CD14-positive monocyte (primary cell): ENCODE measurements at regions not wholly inside any gene's neighbourhood (a gene's known extent, or its start where the extent isn't known, plus 50 kb on each side); places are given as distances from the start of the nearest gene placed in this dataset.
A peak's percentile ranks its signal among the peaks of the same experiment; 100 is the strongest.

ENCODE experiments used
- DNase-seq, 3 donors: peaks; one replicate each; pipeline ENCODE4 v3.0.0-alpha.2; 2011 to 2022
- H2AFZ ChIP-seq: 2 replicates; pipeline ENCODE4 v1.6.0; 2012; ENCODE audit warnings: mild to moderate bottlenecking, low read depth, low read length, inconsistent platforms; ENCODE audit not compliant: insufficient read depth, poor library complexity, severe bottlenecking
- H3K27ac ChIP-seq, 2 donors: 1 replicate in 1 of 2; 2 replicates in 1 of 2; pipeline ENCODE4 v1.5.1; 2012 to 2013; ENCODE audit warnings: low read length in 2 of 2, control low read depth in 1 of 2, inconsistent platforms in 1 of 2, low read depth in 1 of 2, mild to moderate bottlenecking in 1 of 2
- H3K27me3 ChIP-seq, 2 donors: one replicate each; pipeline versions ENCODE4 v1.6.0 to v1.6.1; 2011 to 2013; ENCODE audit warnings: low read length in 2 of 2; ENCODE audit not compliant: control insufficient read depth in 2 of 2, insufficient read depth in 2 of 2
- H3K36me3 ChIP-seq, 2 donors: replicated peaks in 1 of 2; 1 replicate in 1 of 2; 2 replicates in 1 of 2; pipeline versions ENCODE4 v1.5.1 to v1.6.1; 2012 to 2013; ENCODE audit warnings: low read length in 2 of 2, control low read depth in 1 of 2, inconsistent platforms in 1 of 2, mild to moderate bottlenecking in 1 of 2; ENCODE audit not compliant: insufficient read depth in 2 of 2, control insufficient read depth in 1 of 2
- H3K4me1 ChIP-seq, 2 donors: 1 replicate in 1 of 2; 2 replicates in 1 of 2; pipeline versions ENCODE4 v1.5.1 to v1.6.1; 2012 to 2013; ENCODE audit warnings: low read length in 2 of 2, control low read depth in 1 of 2, inconsistent platforms in 1 of 2, mild to moderate bottlenecking in 1 of 2, moderate library complexity in 1 of 2; ENCODE audit not compliant: insufficient read depth in 2 of 2, control insufficient read depth in 1 of 2
- H3K4me2 ChIP-seq: replicated peaks from 2 replicates; pipeline ENCODE3; 2012; ENCODE audit warnings: low read length, moderate library complexity, mild to moderate bottlenecking; ENCODE audit not compliant: poor library complexity, severe bottlenecking; ENCODE audit errors: extremely low read depth
- H3K4me3 ChIP-seq, 3 experiments: fragments of 200-600 bp in 1 of 3; sonication (generic) in 1 of 3; replicated peaks in 1 of 3; 1 replicate in 2 of 3; 2 replicates in 1 of 3; pipeline ENCODE4 v1.5.1; 2011 to 2013; ENCODE audit warnings: low read length in 3 of 3, mild to moderate bottlenecking in 3 of 3, control low read depth in 2 of 3, low read depth in 2 of 3, inconsistent platforms in 1 of 3, moderate library complexity in 1 of 3
- H3K79me2 ChIP-seq: 2 replicates; pipeline ENCODE4 v1.6.0; 2012; ENCODE audit warnings: mild to moderate bottlenecking, control low read depth, inconsistent platforms, low read length, moderate library complexity; ENCODE audit not compliant: insufficient read depth
- H3K9ac ChIP-seq: 2 replicates; pipeline ENCODE4 v1.6.0; 2017; ENCODE audit warnings: low read length, mild to moderate bottlenecking; ENCODE audit not compliant: insufficient read depth, poor library complexity, severe bottlenecking
- H3K9me3 ChIP-seq, 2 donors: replicated peaks in 1 of 2; 1 replicate in 1 of 2; 2 replicates in 1 of 2; pipeline versions ENCODE4 v1.5.1 to v1.6.1; 2012 to 2013; ENCODE audit warnings: low read length in 2 of 2, control low read depth in 1 of 2; ENCODE audit not compliant: control insufficient read depth in 1 of 2, insufficient read depth in 1 of 2
- H4K20me1 ChIP-seq: 2 replicates; pipeline ENCODE4 v1.6.0; 2012; ENCODE audit warnings: mild to moderate bottlenecking, low read length, control low read depth, moderate library complexity; ENCODE audit not compliant: insufficient read depth
- H3K27ac Mint-ChIP-seq, 7 donors: one replicate each; pipeline ENCODE4 v1.8.0; 2020; ENCODE audit warnings: mild to moderate bottlenecking in 7 of 7, mixed read lengths in 7 of 7, moderate library complexity in 6 of 7, inconsistent platforms in 2 of 7
- H3K27me3 Mint-ChIP-seq, 3 donors: one replicate each; pipeline ENCODE4 v1.8.0; 2021 to 2022; ENCODE audit warnings: low read depth in 3 of 3, mild to moderate bottlenecking in 3 of 3, mixed read lengths in 3 of 3, moderate library complexity in 3 of 3, inconsistent platforms in 1 of 3
- H3K36me3 Mint-ChIP-seq, 2 donors: one replicate each; pipeline ENCODE4 v1.8.0; 2020; ENCODE audit warnings: mixed read lengths in 2 of 2, inconsistent platforms in 1 of 2, mild to moderate bottlenecking in 1 of 2
- H3K4me1 Mint-ChIP-seq: one replicate; pipeline ENCODE4 v1.8.0; 2020; ENCODE audit warnings: mild to moderate bottlenecking, mixed read lengths
- H3K4me3 Mint-ChIP-seq, 2 donors: one replicate each; pipeline ENCODE4 v1.8.0; 2020; ENCODE audit warnings: mild to moderate bottlenecking in 2 of 2, mixed read lengths in 2 of 2, moderate library complexity in 1 of 2
- H3K9me3 Mint-ChIP-seq, 7 donors: one replicate each; pipeline ENCODE4 v1.8.0; 2020 to 2022; ENCODE audit warnings: mixed read lengths in 7 of 7, mild to moderate bottlenecking in 6 of 7, moderate library complexity in 6 of 7, inconsistent platforms in 2 of 7
- CTCF ChIP-seq: fragments of 200-600 bp; IDR thresholded peaks from one replicate; pipeline ENCODE4 v1.8.0; 2022; ENCODE audit warnings: antibody characterized with exemption, mild to moderate bottlenecking
- WGBS: methylation state at CpG from one replicate; pipeline ENCODE4 v1.1.5; 2013; ENCODE audit warnings: missing lambda C conversion rate; ENCODE audit not compliant: insufficient coverage; 5-methylcytosine and 5-hydroxymethylcytosine counted together
- intact Hi-C, 2 donors: fragments of 100-400 bp; cut with micrococcal nuclease; formaldehyde crosslinking; loops; one replicate each; pipeline versions ENCODE4 v1.15.0 to v1.15.1; 2023

DNA sequence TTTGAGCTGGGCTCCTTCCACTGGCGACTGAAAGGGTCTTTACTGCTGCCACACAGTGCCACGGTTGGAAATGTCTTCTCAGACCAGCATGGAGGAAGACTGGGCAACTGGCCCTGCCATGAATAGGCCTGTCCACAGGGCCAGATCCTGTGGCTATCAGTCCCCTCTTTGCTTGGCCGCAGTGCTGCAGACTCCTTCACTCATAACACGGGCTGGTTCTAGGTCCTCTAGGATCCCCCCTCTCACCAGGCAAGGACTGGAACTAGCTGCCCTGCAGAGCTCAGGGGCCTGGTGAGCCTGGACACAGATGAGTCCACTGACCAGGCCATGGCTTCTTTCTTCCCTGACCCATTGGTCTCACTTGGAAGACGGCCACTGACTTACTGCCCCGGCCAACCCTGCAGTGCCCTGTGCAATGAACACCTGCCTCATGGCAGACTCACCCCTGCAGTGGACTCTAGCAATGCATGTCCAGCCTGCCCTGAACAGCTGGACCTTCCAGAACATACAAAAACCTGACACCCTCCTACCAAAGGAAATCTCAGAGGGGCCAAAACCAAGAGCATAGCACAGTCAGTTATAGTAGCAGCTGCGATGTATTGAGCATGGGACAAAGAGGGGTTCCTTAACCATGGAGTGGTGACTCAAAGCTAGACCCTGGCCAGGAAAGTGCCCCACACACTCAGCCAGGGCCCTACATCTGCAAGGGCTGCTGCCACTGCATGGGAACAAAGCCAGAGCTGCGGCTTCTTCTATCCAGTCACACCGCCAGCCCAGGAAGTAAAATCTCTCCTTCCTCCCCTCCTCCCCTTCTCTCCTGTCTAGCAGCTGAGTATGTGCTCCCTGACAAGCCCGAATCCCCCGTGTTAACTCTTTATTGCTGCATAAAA lies 72.1 kb upstream of the ITGA11 start:
- Histone ChIP-seq H3K36me3 (no peaks in the 10 kb centered on the region), H3K4me2 (no peak overlapping the region), H3K9ac (no peak overlapping the region), H4K20me1 (no peaks in the 10 kb centered on the region), H2AFZ (peak overlapping the region; percentile 41), H3K4me3 (no peak overlapping the region), H3K27me3 (no peaks in the 10 kb centered on the region), H3K27ac (no peak overlapping the region), H3K4me1 (no peaks in the 10 kb centered on the region), H3K9me3 (no peaks in the 10 kb centered on the region), H3K79me2 (no peaks in the 10 kb centered on the region)
- Mint-ChIP-seq H3K9me3 (no peaks in the 10 kb centered on the region), H3K4me3 (peak overlapping the region in 1 of 2 donors; percentile 8), H3K4me1 (peaks cover 4% of the 10 kb centered on the region), H3K36me3 (no peaks in the 10 kb centered on the region), H3K27ac (peak overlapping the region in 1 of 7 donors; percentile 81), H3K27me3 (peaks cover 4% of the 10 kb centered on the region in 3 donors)
- TF ChIP-seq CTCF, result no peak
- DNase-seq, result no peak
- intact Hi-C loops, result no loop called here
- WGBS, result 57% methylated on average over 10 of the region's 11 CpGs

GRCh38 chr15:68504681-68505170 lies 72.8 kb upstream of the ITGA11 start:
- no peak for TF ChIP-seq CTCF
- H3K79me2 ChIP-seq, result no peaks in the 10 kb centered on the region
- intact Hi-C loops, result no loop called here
- Mint-ChIP-seq H3K4me1 (peaks cover 4% of the 10 kb centered on the region), H3K9me3 (no peaks in the 10 kb centered on the region), H3K36me3 (no peaks in the 10 kb centered on the region), H3K27ac (peak overlapping the region in 1 of 7 donors; percentile 54), H3K27me3 (peaks cover 4% of the 10 kb centered on the region in 3 donors), H3K4me3 (peak overlapping the region in 1 of 2 donors; percentile 8)
- H3K9me3 ChIP-seq, result no peaks in the 10 kb centered on the region
- no peaks in the 10 kb centered on the region for H3K27me3 ChIP-seq
- no peak overlapping the region for H3K4me2 ChIP-seq
- DNase-seq, result no peak
- H3K4me1 ChIP-seq, result no peaks in the 10 kb centered on the region
- H4K20me1 ChIP-seq, result no peaks in the 10 kb centered on the region
- H2AFZ ChIP-seq, result peak overlapping the region; percentile 41
- H3K36me3 ChIP-seq, result no peaks in the 10 kb centered on the region
- H3K27ac ChIP-seq, result no peak overlapping the region
- H3K4me3 ChIP-seq, result no peak overlapping the region
- no peak overlapping the region for H3K9ac ChIP-seq
- WGBS, result 63% methylated on average over 4 of the region's 8 CpGs
